Activated T-helper 1 cell treated with anti-CD3 and anti-CD28 coated beads, Interleukin-12 subunit alpha, Interleukin-12 subunit beta, Interleukin-2, Interleukin-4 antibody, amounts not matched to agents 30 ng/mL and 10 ng/mL and 1 ng/mL, durations not matched to agents 14 hours and 24 hours and 36 hours (primary cell): ENCODE measurements at regions not wholly inside any gene's neighbourhood (a gene's known extent, or its start where the extent isn't known, plus 50 kb on each side); places are given as distances from the start of the nearest gene placed in this dataset.

Experiments used
- DNase-seq: peaks from one replicate; pipeline ENCODE4 v3.0.0; 2021; ENCODE audit warnings: low spot score
- H3K27ac Mint-ChIP-seq: one replicate; pipeline ENCODE4 v1.8.0; 2021; ENCODE audit warnings: mild to moderate bottlenecking, mixed read lengths
- H3K27me3 Mint-ChIP-seq: one replicate; pipeline ENCODE4 v1.8.0; 2022; ENCODE audit warnings: mild to moderate bottlenecking, moderate library complexity, mixed read lengths; ENCODE audit not compliant: insufficient read depth
- H3K36me3 Mint-ChIP-seq: one replicate; pipeline ENCODE4 v1.8.0; 2021; ENCODE audit warnings: low read depth, mixed read lengths
- H3K4me1 Mint-ChIP-seq: one replicate; pipeline ENCODE4 v1.8.0; 2021; ENCODE audit warnings: low read depth, mixed read lengths
- H3K4me3 Mint-ChIP-seq: one replicate; pipeline ENCODE4 v1.8.0; 2021; ENCODE audit warnings: mild to moderate bottlenecking, moderate library complexity, mixed read lengths
- H3K9me3 Mint-ChIP-seq: one replicate; pipeline ENCODE4 v1.8.0; 2021; ENCODE audit warnings: mixed read lengths
- intact Hi-C: fragments of 100-400 bp; cut with micrococcal nuclease; formaldehyde crosslinking; loops from one replicate; pipeline ENCODE4 v1.15.1; 2024

DNA sequence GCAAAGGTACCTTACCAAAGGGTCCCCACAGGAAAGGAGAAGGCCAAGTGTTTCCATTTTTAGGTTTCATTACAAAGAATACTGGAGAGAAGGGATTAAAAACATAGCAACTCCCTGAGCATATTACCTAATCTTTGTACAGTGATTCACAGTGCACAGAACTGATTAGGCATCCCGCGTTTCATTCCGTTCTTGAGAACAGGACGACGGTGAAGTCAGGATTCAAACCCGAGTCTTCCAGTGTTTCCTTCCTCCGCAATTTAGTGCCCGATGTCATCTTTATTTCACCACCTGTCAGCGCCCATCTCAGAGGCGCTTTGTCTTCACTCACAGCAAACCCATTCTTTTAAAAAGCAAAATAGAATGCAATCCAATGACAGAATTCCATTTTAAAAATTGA is 488.5 kb downstream of the EIPR1 start:
- DNase-seq: no peak
- Mint-ChIP-seq H3K27ac (no peak overlapping the region), H3K9me3 (no peaks in the 10 kb centered on the region), H3K4me1 (no peaks in the 10 kb centered on the region), H3K27me3 (peaks cover 10% of the 10 kb centered on the region), H3K4me3 (no peak overlapping the region), H3K36me3 (no peaks in the 10 kb centered on the region)
- intact Hi-C loops: no loop called here

DNA sequence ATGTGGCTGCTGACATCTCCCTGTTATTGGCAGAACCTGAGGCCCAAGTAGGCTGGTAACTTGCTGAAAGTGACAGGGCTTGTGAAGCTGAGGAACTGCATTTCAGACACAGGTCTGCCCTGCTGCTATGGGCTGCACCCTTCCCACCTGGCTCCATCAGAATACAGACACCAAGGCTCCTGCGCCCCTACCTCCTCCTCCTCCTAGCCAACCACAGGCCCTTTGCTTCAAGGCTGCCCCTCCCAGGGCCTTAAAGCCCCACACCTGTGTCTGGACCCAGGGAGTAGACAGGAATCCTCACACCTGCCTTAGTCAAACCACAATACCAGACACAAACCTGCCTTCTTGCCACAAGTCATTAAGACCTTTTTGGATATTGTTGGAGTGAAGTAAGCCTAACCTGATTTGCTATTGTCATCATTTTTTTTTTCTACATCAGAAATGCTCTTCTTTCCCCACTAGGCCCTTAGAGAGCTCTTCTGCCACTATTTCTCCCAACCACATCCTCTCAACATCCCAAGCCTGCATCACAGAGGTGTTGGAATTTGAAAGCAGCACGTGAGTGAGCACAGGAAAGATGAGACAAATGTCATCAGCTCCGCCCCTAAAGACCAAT is 489.7 kb downstream of the EIPR1 start:
- peaks cover 5% of the 10 kb centered on the region for H3K9me3 Mint-ChIP-seq
- DNase-seq: no peak
- H3K4me3 Mint-ChIP-seq: no peak overlapping the region
- peaks cover 10% of the 10 kb centered on the region for H3K27me3 Mint-ChIP-seq
- H3K4me1 Mint-ChIP-seq: no peaks in the 10 kb centered on the region
- intact Hi-C loops: no loop called here
- no peaks in the 10 kb centered on the region for H3K36me3 Mint-ChIP-seq
- H3K27ac Mint-ChIP-seq: no peak overlapping the region

DNA sequence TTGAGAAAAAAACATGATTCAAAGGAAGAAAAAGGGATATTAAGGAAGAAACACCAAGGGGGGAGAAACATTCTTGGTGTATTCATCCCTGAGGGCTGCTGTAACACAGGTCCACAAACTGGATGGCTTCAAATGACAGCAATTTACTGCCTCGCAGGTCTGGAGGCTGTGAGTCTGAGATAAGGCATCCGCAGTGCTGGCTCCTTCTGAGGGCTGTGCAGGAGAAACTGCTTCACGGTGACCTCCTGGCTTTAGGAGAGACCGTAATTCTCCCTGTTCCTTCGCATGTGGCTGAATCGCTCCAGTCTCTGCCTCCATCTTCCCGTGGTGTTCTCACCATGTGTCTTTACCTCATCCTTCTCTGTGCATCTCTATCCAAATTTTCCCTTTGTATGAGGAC is 490.7 kb downstream of the EIPR1 start:
- H3K4me1 Mint-ChIP-seq: no peaks in the 10 kb centered on the region
- H3K9me3 Mint-ChIP-seq: peaks cover 7% of the 10 kb centered on the region
- intact Hi-C loops: no loop called here
- no peak for DNase-seq
- H3K36me3 Mint-ChIP-seq: no peaks in the 10 kb centered on the region
- H3K4me3 Mint-ChIP-seq: no peak overlapping the region
- peaks cover 10% of the 10 kb centered on the region for H3K27me3 Mint-ChIP-seq
- no peak overlapping the region for H3K27ac Mint-ChIP-seq

DNA sequence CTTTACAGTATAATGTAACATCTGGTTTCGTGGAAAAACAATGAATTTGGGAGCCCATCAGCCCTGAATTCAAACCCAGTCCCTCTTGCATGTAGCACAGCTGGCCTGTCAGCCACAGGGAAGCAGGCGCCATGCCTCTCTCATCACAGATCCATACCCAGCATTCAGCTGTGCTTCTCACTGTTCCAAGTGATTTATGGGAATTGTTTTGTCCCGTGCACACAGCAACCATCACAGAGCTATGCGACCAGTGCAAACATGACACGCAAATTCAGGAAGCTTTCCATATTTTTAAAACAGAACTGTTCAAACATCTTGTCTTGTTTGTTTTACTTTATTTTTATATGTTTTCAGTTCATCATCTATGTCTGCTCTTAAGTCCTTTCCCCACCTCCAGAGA is 496.1 kb downstream of the EIPR1 start:
- no peak overlapping the region for H3K27ac Mint-ChIP-seq
- peaks cover 4% of the 10 kb centered on the region for H3K27me3 Mint-ChIP-seq
- no peaks in the 10 kb centered on the region for H3K36me3 Mint-ChIP-seq
- H3K4me3 Mint-ChIP-seq: no peak overlapping the region
- no peaks in the 10 kb centered on the region for H3K4me1 Mint-ChIP-seq
- no peak for DNase-seq
- intact Hi-C loops: no loop called here
- peaks cover 7% of the 10 kb centered on the region for H3K9me3 Mint-ChIP-seq

DNA sequence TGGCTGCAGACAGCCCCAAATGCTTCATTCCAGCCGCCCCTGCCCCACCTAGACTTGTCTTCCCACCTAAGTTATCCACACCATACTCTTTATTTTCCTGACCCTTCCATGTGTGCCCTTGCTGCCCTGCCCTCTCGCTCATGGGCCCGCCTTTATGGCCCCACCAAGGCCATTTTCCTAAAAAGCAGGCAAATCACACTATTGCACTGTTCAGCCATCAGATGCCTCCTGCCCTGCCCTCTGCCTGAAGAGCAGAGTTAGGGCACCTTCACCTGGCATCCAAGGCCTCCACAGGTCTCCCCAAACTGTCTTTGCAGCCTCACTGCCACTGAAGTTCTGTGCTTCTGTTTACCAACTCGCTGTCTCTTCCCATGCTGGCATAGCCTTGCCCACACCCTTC is 496.7 kb downstream of the EIPR1 start:
- peaks cover 2% of the 10 kb centered on the region for H3K27me3 Mint-ChIP-seq
- H3K27ac Mint-ChIP-seq: no peak overlapping the region
- intact Hi-C loops: no loop called here
- no peaks in the 10 kb centered on the region for H3K4me1 Mint-ChIP-seq
- no peak for DNase-seq
- no peak overlapping the region for H3K4me3 Mint-ChIP-seq
- no peaks in the 10 kb centered on the region for H3K36me3 Mint-ChIP-seq
- peaks cover 7% of the 10 kb centered on the region for H3K9me3 Mint-ChIP-seq

DNA sequence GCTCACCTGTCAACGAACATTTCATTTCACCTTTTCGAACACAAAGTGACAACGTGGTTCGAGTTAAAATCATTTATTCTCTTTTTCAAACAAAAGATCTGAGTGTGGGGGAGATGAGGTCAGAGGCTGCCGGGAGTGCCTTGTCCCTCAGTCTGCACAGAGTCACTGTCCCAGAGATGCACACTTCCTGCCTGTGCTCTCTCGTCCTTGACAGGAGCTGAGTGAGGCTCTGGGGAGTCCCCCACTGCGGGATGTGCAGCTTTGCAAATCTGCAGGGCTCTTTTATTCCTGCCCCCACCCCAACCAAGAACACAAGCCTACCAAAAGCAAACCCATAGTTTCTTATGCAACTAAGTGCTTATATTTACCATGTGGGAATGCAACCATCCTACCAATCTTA is 497.8 kb downstream of the EIPR1 start:
- Mint-ChIP-seq H3K9me3 (peaks cover 7% of the 10 kb centered on the region), H3K4me3 (no peak overlapping the region), H3K4me1 (no peaks in the 10 kb centered on the region), H3K27ac (no peak overlapping the region), H3K27me3 (peaks cover 2% of the 10 kb centered on the region), H3K36me3 (no peaks in the 10 kb centered on the region)
- intact Hi-C loops: no loop called here
- no peak for DNase-seq

DNA sequence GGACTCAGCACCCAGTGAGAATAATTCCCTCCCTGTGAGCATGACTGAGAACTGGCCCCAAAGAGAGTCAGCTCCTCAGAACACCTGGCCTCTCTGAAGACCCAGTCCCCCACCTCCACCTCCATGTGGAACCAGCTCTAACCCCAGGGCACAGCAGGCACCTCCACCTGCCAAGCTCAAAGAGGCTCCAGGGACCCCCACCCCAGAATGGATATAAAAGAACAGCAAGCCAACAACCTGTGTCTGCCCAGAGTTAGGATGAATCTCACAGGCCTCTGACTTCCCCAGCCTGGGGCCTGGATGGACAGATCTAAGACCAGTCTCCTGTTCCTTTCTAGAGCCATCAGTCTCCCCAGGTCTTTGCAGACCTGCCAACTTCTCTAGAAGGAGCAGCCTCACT is 498.5 kb downstream of the EIPR1 start:
- Mint-ChIP-seq H3K4me3 (no peak overlapping the region), H3K27ac (no peak overlapping the region), H3K27me3 (peaks cover 2% of the 10 kb centered on the region), H3K9me3 (peaks cover 7% of the 10 kb centered on the region), H3K36me3 (no peaks in the 10 kb centered on the region), H3K4me1 (no peaks in the 10 kb centered on the region)
- no peak for DNase-seq
- intact Hi-C loops: no loop called here

DNA sequence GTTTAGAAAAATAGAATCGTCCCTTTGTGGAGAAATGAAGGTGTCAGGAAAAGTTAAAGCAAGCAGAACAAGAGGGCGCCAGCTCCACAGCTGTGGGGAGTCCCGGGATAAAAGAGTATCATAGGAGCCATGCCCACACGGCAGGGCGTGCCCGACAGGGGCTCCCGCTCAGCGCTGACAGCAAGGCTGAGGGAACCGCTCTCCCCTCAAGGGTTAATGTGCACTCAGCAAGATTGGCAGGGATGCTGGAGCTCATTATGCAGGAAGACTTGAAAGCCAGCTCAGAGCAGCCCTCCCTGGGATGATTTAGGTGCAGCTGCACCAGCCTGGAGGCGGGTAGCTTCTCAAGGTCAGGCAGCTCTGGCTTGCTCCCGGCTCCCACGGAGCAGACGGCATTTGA is 500.2 kb downstream of the EIPR1 start:
- H3K27ac Mint-ChIP-seq: no peak overlapping the region
- no peaks in the 10 kb centered on the region for H3K9me3 Mint-ChIP-seq
- intact Hi-C loops: no loop called here
- no peak for DNase-seq
- no peaks in the 10 kb centered on the region for H3K36me3 Mint-ChIP-seq
- H3K4me3 Mint-ChIP-seq: no peak overlapping the region
- H3K27me3 Mint-ChIP-seq: peaks cover 2% of the 10 kb centered on the region
- peaks cover 6% of the 10 kb centered on the region for H3K4me1 Mint-ChIP-seq

DNA sequence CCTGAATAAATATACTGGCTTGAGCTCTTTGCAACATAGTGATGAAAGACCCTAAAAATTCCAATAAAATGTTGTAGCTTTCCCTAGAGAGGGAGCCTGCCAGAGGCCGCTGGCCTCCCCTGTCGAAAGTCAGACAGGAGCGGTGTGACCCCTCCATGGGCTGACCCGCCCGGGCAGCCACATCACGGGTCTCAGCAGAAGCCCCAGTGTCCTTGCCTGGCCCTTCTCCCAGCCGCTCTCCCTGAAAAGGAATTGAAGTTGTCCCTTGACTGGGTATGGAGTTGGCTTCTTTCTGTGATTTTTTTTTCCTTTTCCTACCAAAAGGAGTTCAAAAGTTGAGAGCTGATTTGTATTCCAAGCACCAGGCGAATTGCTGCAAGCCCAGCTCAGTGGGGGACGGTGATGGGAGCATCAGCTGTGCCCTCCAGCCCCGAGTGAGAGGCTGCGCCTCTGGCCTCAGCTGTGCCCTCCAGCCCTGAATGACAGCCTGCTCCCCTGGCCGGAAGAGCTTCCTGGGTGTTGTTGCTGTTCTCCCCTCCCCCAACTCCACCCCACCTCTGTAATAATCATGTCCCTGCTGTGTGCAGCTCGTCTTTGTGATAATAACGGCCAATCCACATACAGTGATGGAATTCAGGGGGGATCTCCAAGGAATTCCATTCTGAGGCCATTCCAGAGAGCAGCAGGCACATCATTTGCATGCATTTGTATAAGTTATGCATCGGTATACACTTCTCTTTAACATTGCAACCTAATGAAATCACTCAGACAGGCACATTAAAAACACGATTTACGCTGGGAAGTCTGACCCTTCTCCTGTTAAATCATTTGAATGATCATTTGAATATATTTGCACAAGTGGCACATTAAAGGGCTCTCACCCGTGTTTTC is 501.0 kb downstream of the EIPR1 start:
- Mint-ChIP-seq H3K27ac (no peak overlapping the region), H3K4me3 (no peak overlapping the region), H3K36me3 (no peaks in the 10 kb centered on the region), H3K27me3 (no peaks in the 10 kb centered on the region), H3K4me1 (peaks cover 6% of the 10 kb centered on the region), H3K9me3 (no peaks in the 10 kb centered on the region)
- no peak for DNase-seq
- intact Hi-C loops: no loop called here

DNA sequence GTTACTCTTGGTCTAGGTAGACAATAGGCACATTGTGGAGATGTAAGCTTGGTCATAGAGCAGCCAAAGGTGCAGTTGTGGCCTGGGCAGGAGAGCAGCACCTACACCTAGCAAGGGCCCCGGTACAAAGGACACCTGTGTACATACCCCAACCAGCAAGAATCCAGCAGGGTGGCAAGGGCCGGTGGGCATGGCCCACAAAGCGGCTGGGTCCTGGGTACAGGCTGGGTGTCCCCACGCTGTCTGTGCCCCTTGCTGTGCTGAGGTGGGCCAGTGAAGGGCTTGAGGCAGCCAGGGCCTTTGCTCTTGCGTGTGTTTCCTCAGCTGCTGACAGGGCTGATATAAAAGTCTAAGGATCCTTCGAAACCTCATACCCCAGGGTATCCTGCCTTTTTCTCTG is 501.8 kb downstream of the EIPR1 start:
- Mint-ChIP-seq H3K4me1 (peaks cover 6% of the 10 kb centered on the region), H3K36me3 (no peaks in the 10 kb centered on the region), H3K27ac (no peak overlapping the region), H3K4me3 (no peak overlapping the region), H3K27me3 (no peaks in the 10 kb centered on the region), H3K9me3 (no peaks in the 10 kb centered on the region)
- no peak for DNase-seq
- intact Hi-C loops: no loop called here

DNA sequence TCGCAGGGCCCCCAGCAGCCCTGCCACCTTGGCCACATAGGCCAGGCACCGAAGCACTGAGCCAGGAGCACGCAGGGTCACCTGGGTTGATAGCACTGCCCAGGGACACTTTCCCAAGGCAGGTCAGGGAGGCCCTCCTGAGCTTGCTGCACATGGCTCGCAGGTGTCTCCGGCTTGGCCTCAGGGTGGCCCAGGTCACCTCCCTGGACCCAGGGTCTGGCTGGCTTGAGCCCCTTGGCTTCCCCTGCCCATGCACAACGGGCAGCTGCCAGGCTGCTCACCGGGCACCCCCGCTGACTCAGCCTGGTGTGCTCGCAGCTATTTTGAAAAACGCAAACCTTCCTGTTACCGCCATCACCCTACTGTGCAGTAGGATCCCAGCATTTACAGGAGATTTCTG is 502.3 kb downstream of the EIPR1 start:
- Mint-ChIP-seq H3K4me1 (peaks cover 6% of the 10 kb centered on the region), H3K27me3 (no peaks in the 10 kb centered on the region), H3K36me3 (no peaks in the 10 kb centered on the region), H3K27ac (no peak overlapping the region), H3K4me3 (no peak overlapping the region), H3K9me3 (no peaks in the 10 kb centered on the region)
- no peak for DNase-seq
- intact Hi-C loops: no loop called here

DNA sequence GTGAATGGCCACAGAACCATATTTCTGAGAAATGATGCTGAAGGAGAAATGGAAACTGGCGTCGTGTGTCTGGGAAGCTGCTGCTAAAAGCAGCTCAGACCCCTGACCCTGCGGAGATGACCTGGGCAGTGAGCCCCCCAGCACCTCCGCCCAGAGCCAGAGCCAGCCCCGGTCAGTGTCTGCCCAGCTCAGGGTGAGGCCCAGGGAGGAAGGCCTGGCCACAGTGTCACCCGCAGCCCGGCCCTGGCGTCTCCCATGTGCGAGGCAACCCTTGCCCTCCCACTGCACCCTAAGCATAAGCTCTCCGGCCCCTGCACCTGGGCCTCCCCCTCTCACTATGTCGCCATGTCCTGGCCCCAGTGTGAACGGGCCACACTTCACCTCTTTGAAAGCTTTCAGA is 502.8 kb downstream of the EIPR1 start:
- no peak for DNase-seq
- Mint-ChIP-seq H3K9me3 (no peaks in the 10 kb centered on the region), H3K36me3 (no peaks in the 10 kb centered on the region), H3K27ac (no peak overlapping the region), H3K4me3 (no peak overlapping the region), H3K4me1 (peaks cover 6% of the 10 kb centered on the region), H3K27me3 (no peaks in the 10 kb centered on the region)
- intact Hi-C loops: no loop called here

DNA sequence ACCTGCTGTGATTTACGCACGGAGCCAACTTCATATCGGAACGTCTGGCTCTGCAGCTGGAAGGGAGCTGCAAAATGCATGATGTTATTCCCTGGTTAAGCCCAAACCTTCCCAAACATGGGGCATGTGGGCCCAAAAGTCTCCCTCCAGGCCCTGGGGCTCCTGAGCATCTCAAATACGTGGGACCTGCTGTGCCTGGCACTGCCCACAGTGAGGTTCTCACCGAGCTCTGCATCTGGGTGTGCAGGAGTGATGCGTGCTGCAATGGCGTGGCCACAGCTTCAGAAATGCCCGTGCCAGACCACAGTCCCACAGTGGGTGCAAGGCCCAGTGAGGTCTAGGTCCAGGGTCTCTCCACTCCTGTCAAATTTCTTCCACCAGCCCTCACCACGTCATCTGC is 503.3 kb downstream of the EIPR1 start:
- Mint-ChIP-seq H3K27me3 (no peaks in the 10 kb centered on the region), H3K4me3 (no peak overlapping the region)

More for the DNA sequence above, 503.3 kb downstream of the EIPR1 start:
- peaks cover 6% of the 10 kb centered on the region for H3K4me1 Mint-ChIP-seq
- intact Hi-C loops: no loop called here
- H3K36me3 Mint-ChIP-seq: no peaks in the 10 kb centered on the region
- no peak for DNase-seq
- H3K27ac Mint-ChIP-seq: no peak overlapping the region
- no peaks in the 10 kb centered on the region for H3K9me3 Mint-ChIP-seq
